NB4 (cell line): ENCODE measurements at regions not wholly inside any gene's neighbourhood (a gene's known extent, or its start where the extent isn't known, plus 50 kb on each side); places are given as distances from the start of the nearest gene placed in this dataset.

Experiments used
- CTCF ChIP-seq: IDR thresholded peaks from one replicate; pipeline ENCODE4 v1.5.1; 2012; ENCODE audit warnings: low read depth, low read length
- MYC ChIP-seq: IDR thresholded peaks from 2 replicates; pipeline ENCODE4 v1.6.1; 2011; ENCODE audit warnings: low read depth, low read length
- POLR2A ChIP-seq: IDR thresholded peaks from 2 replicates; pipeline ENCODE4 v1.6.1; 2011; ENCODE audit warnings: mild to moderate bottlenecking; ENCODE audit not compliant: insufficient read length; ENCODE audit errors: extremely low read depth
- TF ChIP-seq, protein P1 (sequence below): IDR thresholded peaks from 2 replicates; pipeline ENCODE4 v1.6.1; 2011; ENCODE audit warnings: low read depth, low read length

- TF ChIP-seq CTCF (no peak), MYC (no peak), POLR2A (no peak)
- TF ChIP-seq, protein P1, sequence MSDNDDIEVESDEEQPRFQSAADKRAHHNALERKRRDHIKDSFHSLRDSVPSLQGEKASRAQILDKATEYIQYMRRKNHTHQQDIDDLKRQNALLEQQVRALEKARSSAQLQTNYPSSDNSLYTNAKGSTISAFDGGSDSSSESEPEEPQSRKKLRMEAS: no peak
Observed at GRCh38 chr18:56421647-56422046, 216.7 kb downstream of the TXNL1 start.
